PC-9 (cell line): ENCODE measurements at regions not wholly inside any gene's neighbourhood (a gene's known extent, or its start where the extent isn't known, plus 50 kb on each side); places are given as distances from the start of the nearest gene placed in this dataset.

Experiments used
- CTCF ChIP-seq: fragments of 200-600 bp; sonication (generic); conservative IDR thresholded peaks from 2 replicates; pipeline ENCODE4 v1.6.1; 2017; ENCODE audit warnings: mixed run types, antibody characterized with exemption, mild to moderate bottlenecking, moderate library complexity
- EZH2 ChIP-seq: fragments of 200-600 bp; sonication (generic); IDR thresholded peaks from 2 replicates; pipeline ENCODE4 v1.8.0; 2017; ENCODE audit warnings: antibody characterized with exemption, low read depth

DNA sequence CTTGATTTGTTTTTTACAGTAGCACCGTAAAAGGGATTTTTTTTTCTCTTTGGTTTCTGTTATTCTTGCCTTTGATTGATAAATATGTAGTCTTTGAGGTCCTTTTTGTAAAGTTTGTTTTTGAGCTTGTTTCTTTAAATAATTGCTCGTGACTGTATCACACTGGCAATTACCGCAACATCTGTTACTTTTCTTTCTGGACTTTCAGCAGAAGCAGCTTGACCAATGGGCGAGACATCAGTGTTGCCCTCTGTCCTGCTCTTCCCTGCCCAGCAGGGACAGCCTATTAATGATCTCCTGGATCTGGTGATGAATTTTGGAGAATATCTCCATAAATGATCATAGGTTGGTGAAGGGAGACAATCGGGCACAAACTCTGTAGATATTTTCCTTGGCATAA lies 74.9 kb downstream of the TDRD15 start:
- TF ChIP-seq EZH2 (no peak), CTCF (no peak)
